ENCODE measurements at regions not wholly inside any gene's neighbourhood (a gene's known extent, or its start where the extent isn't known, plus 50 kb on each side); places are given as distances from the start of the nearest gene placed in this dataset.

- DNase-seq = no peak
These were observed 262.9 kb downstream of the PLA2G4A start for GRCh38 chr1:187091666-187092065.

DNA sequence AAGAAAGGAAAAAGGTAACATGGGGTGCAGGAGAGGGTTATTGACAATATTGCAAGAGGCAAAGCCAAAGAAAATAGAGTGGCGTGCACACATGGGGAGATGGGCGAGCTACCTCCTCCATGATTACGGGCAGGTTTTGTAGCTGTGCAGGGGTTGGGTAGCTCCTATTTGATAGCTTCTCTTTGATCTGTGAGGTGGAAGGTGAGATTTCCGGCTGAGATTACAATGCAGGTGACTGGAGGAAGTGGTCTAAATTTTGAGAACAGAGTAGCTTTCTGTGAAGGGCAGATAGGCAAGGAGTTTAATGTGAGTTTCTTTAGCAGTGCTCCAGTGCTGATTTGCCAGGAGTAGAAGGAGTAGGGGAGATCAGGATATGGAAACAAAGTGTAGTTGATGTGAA lies 263.4 kb downstream of the PLA2G4A start:
- no peak for DNase-seq

DNA sequence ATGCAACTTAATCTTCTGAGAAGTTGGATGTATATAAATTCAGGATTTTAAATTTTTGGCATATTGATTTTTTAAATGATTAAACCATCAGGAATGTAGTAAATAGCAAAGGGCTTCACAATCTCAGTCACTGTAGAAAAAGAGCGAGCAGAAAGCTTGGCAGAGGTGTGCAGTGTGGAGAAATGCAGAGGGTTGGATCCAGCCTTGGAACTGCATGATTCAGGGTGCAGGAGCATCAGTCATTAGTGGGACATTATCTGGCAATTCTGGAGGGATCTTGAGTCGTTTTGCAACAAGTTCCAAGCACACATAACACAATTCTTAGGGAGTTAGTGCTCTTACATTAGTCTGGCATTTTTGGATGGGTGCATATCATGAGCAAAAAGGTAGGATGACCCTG lies 267.9 kb downstream of the PLA2G4A start:
- no peak for DNase-seq

- no peak for DNase-seq
These were observed 281.6 kb downstream of the PLA2G4A start for GRCh38 chr1:187110351-187110750.

DNA sequence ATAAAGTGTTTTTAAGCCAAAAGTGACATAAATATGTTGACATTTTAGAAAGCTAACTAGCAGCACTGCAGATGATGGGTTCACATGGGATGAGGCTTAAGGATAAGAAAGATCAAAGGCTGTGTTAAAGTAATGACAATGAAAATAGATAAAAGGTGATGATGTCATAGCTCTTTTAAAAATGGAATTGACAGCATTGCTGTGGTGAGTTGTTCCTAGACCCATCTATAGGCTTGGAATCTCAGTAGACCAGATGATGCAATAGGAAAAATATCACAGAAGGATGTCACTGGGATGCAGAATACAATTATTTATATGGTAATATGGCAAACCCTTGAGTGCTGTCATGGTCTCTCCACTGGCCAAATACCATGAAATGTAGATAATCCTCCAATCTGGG lies 286.0 kb downstream of the PLA2G4A start:
- DNase-seq = no peak

- no peak for DNase-seq
These were observed 292.9 kb downstream of the PLA2G4A start for GRCh38 chr1:187121661-187122060.

GRCh38 chr1:187122566-187122965 lies 293.8 kb downstream of the PLA2G4A start:
- DNase-seq = no peak

- DNase-seq = no peak
These were observed 300.4 kb downstream of the PLA2G4A start for GRCh38 chr1:187129132-187129531.

DNA sequence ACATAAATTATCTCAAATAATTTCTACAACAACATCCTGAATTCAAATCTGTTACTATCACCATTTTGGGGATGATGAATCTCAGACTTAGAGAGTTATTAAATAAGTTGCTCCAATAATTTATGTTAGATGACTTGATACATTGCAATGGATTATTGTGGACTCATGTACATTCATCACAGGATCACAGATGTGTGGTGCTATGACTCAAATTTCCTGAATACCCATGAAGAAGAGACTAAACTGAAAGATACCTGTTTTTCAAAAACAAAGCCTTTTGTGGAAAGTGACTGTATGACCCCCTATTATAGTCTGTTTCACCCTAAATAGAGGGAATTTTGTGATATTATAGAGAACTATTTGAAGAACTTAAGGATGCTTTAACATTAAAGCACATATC lies 315.0 kb downstream of the PLA2G4A start:
- DNase-seq = no peak

DNA sequence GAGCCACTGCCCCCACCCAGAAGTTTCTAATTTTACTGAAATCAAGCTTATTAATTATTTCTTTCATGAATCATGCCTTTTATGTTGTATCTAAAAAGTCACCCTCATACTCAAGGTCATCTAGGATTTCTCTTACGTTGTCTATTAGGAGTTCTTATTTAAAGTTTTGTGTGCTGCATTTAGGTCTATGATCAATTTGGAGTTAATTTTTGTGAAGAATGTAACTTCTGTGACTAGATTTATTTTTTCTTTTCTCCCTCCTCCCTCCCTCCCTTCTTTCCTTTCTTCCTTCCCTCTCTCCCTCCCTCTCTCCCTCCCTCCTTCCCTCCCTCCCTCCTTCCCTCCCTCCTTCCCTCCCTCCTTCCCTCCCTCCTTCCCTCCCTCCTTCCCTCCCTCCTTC lies 317.6 kb downstream of the PLA2G4A start:
- DNase-seq = no peak

DNA sequence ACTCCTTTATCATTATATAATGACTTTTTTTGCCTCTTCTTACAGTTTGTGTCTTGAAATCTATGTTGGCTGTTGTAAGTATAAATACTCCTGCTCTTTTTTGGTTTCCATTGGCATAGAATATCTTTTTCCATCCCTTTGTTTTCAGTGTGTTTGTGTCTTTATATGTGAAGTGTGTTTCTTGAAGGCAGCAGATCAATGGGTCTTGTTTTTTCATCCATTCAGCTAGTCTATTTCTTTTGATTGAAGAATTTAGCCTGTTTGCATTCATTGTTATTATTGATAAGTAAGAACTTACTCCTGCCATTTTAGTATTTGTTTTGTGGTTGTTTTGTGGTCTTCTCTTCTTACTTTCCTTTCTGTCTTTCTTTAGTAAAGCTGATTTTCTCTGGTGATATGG lies 322.8 kb downstream of the PLA2G4A start:
- DNase-seq = no peak

DNA sequence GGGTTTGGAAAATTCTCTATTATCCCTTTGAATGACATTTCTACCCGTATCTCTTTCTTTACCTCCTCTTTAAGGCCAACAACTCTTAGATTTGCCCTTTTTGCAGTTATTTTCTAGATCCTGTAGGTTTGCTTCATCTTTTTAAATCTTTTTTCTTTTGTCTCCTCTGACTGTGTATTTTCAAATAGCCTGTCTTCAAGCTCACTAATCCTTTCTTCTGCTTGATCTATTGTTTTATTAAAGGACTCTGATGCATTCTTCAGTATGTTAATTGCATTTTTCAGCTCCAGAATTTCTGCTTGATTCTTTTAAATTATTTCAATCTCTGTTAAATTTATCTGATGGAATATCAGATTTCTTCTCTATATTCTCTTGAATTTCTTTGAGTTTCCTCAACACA lies 324.3 kb downstream of the PLA2G4A start:
- DNase-seq = no peak

- no peak for DNase-seq
These were observed 328.4 kb downstream of the PLA2G4A start for GRCh38 chr1:187157115-187157514.

- no peak for DNase-seq
These were observed 328.8 kb downstream of the PLA2G4A start for GRCh38 chr1:187157552-187157951.

GRCh38 chr1:187167555-187167954 lies 338.8 kb downstream of the PLA2G4A start:
- no peak for DNase-seq

- DNase-seq = no peak
These were observed 339.5 kb downstream of the PLA2G4A start for GRCh38 chr1:187168297-187168696.

- DNase-seq = no peak
These were observed 356.6 kb downstream of the PLA2G4A start for GRCh38 chr1:187185389-187185788.

DNA sequence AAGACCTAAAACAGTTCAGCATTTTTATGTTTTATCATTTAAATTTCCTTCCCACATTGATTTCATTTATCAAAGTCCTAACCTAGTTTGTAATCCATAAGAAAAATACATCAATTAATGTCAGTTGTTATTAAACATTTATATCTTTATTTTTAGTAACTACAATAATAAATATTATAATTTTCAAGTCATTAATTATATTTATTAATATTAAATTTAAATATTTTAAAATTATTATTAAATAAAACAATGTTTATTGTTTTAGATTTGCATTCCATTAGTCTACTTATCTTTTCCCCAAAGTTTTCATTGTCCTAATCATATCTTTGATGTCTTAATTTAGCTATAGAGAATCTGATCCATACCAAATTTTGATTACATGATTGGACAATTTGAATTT lies 368.9 kb downstream of the PLA2G4A start:
- DNase-seq = no peak

- DNase-seq = no peak
These were observed 374.5 kb downstream of the PLA2G4A start for GRCh38 chr1:187203257-187203656.

DNA sequence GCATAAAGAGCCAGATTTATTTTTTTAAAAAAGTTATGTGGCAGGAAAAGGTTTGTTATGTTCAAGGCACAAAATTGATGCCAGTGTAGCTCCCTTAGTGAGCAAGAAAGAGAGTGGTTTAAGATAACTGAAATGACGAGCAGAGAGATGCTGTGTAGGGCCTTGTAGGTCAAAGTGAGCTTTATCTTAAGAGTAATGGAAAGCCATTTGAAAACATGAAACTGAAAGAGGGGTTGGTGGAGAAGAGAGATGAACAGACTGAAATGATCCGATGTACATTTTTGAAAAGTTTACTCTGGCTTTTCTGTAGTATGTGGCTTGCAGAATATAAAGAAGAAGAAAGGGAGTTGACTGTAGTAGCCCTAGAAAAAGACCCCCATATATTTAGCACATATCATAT lies 383.6 kb downstream of the PLA2G4A start:
- DNase-seq = no peak

- DNase-seq = no peak
These were observed 397.6 kb downstream of the PLA2G4A start for GRCh38 chr1:187226396-187226795.

- no peak for DNase-seq
These were observed 400.0 kb downstream of the PLA2G4A start for GRCh38 chr1:187228790-187229189.

DNA sequence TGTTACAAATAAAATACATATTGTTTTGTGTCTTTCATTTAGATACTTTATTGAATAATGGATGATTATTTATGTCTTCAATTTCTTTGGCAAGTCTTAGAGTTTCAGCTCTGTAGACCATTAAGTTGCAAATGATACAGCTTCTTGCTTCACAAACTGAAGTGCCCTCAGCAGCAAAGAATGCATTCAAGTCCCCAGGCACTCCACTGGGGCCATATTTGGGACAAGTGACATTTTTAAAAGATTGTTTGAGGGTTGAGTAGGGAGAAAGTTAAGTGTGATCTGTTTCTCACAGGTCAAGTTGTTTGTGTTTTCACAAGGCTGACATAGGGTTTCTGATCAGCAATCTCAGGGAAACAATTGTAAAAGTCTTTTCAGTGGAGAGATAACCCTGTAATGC lies 400.7 kb downstream of the PLA2G4A start:
- DNase-seq = no peak

DNA sequence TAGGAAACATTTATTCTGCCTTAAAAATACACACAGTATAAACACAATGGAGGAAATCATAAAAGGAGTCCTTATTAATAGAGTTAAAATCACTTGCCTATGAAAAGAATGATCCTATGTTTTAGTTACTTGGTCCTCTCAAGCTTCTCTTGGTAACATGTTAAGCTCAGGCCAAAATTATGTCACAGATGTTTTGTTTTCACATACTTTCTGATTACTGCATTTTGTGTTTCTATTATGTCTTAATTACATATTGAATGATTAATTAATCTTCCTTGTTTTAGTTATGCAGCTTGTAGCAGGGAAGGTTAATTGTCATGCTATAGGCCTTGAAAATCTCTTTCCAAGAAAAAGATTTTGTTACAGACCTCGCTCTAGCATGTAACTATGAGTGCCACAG lies 406.0 kb downstream of the PLA2G4A start:
- DNase-seq = no peak

- no peak for DNase-seq
These were observed 407.4 kb downstream of the PLA2G4A start for GRCh38 chr1:187236199-187236598.

Data from left kidney (tissue), 1 donor.